SH-SY5Y (cell line): ENCODE measurements at regions not wholly inside any gene's neighbourhood (a gene's known extent, or its start where the extent isn't known, plus 50 kb on each side); places are given as distances from the start of the nearest gene placed in this dataset.

ENCODE experiments used
- GATA2 ChIP-seq: IDR thresholded peaks from 2 replicates; pipeline ENCODE4 v1.6.1; 2011; ENCODE audit warnings: mild to moderate bottlenecking, low read depth, low read length
- GATA3 ChIP-seq: IDR thresholded peaks from 2 replicates; pipeline ENCODE4 v1.6.1; 2011; ENCODE audit warnings: low read depth, mild to moderate bottlenecking, low read length, moderate library complexity

GRCh38 chr13:23947893-23948292, 50.6 kb upstream of the C1QTNF9B start:
- no peak for TF ChIP-seq GATA2
- TF ChIP-seq GATA3 = no peak

GRCh38 chr13:23949200-23949599, 51.9 kb upstream of the C1QTNF9B start:
- TF ChIP-seq GATA2 (no peak), GATA3 (no peak)

GRCh38 chr13:23949736-23950135, 52.4 kb upstream of the C1QTNF9B start:
- TF ChIP-seq GATA2 (no peak), GATA3 (no peak)

GRCh38 chr13:23950736-23951510, 53.6 kb upstream of the C1QTNF9B start:
- TF ChIP-seq GATA3 (no peak), GATA2 (no peak)

- TF ChIP-seq GATA3 = no peak
Observed at GRCh38 chr13:23952796-23953195, 55.5 kb upstream of the C1QTNF9B start.

- TF ChIP-seq GATA3 = no peak
- TF ChIP-seq GATA2 = no peak
Observed at GRCh38 chr13:23953860-23954512, 56.7 kb upstream of the C1QTNF9B start.

GRCh38 chr13:23955064-23955463, 57.8 kb upstream of the C1QTNF9B start:
- no peak for TF ChIP-seq GATA3
- TF ChIP-seq GATA2 = no peak

GRCh38 chr13:23956106-23956505, 58.8 kb upstream of the C1QTNF9B start:
- no peak for TF ChIP-seq GATA2
- no peak for TF ChIP-seq GATA3

GRCh38 chr13:23957981-23958380, 60.7 kb upstream of the C1QTNF9B start:
- TF ChIP-seq GATA2 = no peak
- no peak for TF ChIP-seq GATA3

GRCh38 chr13:23959231-23959862, 62.0 kb upstream of the C1QTNF9B start:
- no peak for TF ChIP-seq GATA3
- TF ChIP-seq GATA2 = no peak

- TF ChIP-seq GATA2 = no peak
- no peak for TF ChIP-seq GATA3
Observed at GRCh38 chr13:23960566-23961156, 63.4 kb upstream of the C1QTNF9B start.

- TF ChIP-seq GATA2 (no peak), GATA3 (no peak)
Observed at GRCh38 chr13:23963184-23963931, 66.1 kb upstream of the C1QTNF9B start.

- TF ChIP-seq GATA3 = no peak
- TF ChIP-seq GATA2 = no peak
Observed at GRCh38 chr13:23963947-23964346, 66.6 kb upstream of the C1QTNF9B start.

- TF ChIP-seq GATA2 = no peak
- no peak for TF ChIP-seq GATA3
Observed at GRCh38 chr13:23965346-23965745, 68.0 kb upstream of the C1QTNF9B start.
